DND-41 (cell line): ENCODE measurements at regions not wholly inside any gene's neighbourhood (a gene's known extent, or its start where the extent isn't known, plus 50 kb on each side); places are given as distances from the start of the nearest gene placed in this dataset.
"Not testable (repeated sequence)": the region's sequence is repeated elsewhere in the genome, so short reads cannot be mapped to it uniquely, and the experiment has no call there.

Source experiments
- ATAC-seq: fragments of 200-7000 bp; cut with Tn5 transposase; 3 replicates; pipeline ENCODE4 v1.9.1; 2021; ENCODE audit warnings: low read depth; ENCODE audit not compliant: insufficient read depth
- DNase-seq: peaks from one replicate; pipeline ENCODE4 v3.0.0-alpha.2; 2020
- H2AFZ ChIP-seq: 2 replicates; pipeline ENCODE4 v1.6.0; 2012; ENCODE audit warnings: low read depth, low read length
- H3K27ac ChIP-seq: 2 replicates; pipeline ENCODE4 v1.5.1; 2012; ENCODE audit warnings: low read length, inconsistent platforms
- H3K27me3 ChIP-seq: fragments of 200-600 bp; sonication (generic); 2 replicates; pipeline ENCODE4 v1.6.0; 2012; ENCODE audit warnings: low read length, mild to moderate bottlenecking, inconsistent platforms; ENCODE audit not compliant: insufficient read depth, poor library complexity
- H3K36me3 ChIP-seq: 2 replicates; pipeline ENCODE4 v1.5.1; 2012; ENCODE audit warnings: low read length, inconsistent platforms; ENCODE audit not compliant: insufficient read depth
- H3K4me1 ChIP-seq: 2 replicates; pipeline ENCODE4 v1.5.1; 2012; ENCODE audit warnings: mild to moderate bottlenecking, low read length; ENCODE audit not compliant: insufficient read depth
- H3K4me2 ChIP-seq: 2 replicates; pipeline ENCODE4 v1.6.0; 2012; ENCODE audit warnings: mild to moderate bottlenecking, moderate library complexity, low read length, inconsistent platforms; ENCODE audit not compliant: insufficient read depth
- H3K4me3 ChIP-seq, 2 experiments: fragments of 200-600 bp in 1 of 2; shearing (Covaris generic) in 1 of 2; 2 replicates each; pipeline ENCODE4 v1.5.1; 2012 to 2016; ENCODE audit warnings: inconsistent platforms in 2 of 2, low read length in 2 of 2, mild to moderate bottlenecking in 2 of 2, low read depth in 1 of 2, moderate library complexity in 1 of 2
- H3K79me2 ChIP-seq: 2 replicates; pipeline ENCODE4 v1.6.0; 2012; ENCODE audit warnings: low read length, inconsistent platforms; ENCODE audit not compliant: insufficient read depth
- H3K9ac ChIP-seq: 2 replicates; pipeline ENCODE4 v1.6.0; 2012; ENCODE audit warnings: low read depth, mild to moderate bottlenecking, inconsistent platforms, low read length, moderate library complexity
- H3K9me3 ChIP-seq: 2 replicates; pipeline ENCODE4 v1.5.1; 2012; ENCODE audit warnings: low read length, moderate library complexity, mild to moderate bottlenecking, inconsistent platforms; ENCODE audit not compliant: insufficient read depth, severe bottlenecking
- H4K20me1 ChIP-seq: 2 replicates; pipeline ENCODE4 v1.6.0; 2012; ENCODE audit warnings: low read length; ENCODE audit not compliant: insufficient read depth
- CTCF ChIP-seq: IDR thresholded peaks from 2 replicates; pipeline ENCODE4 v1.5.1; 2012; ENCODE audit warnings: borderline replicate concordance, low read length, moderate library complexity, mild to moderate bottlenecking; ENCODE audit not compliant: poor library complexity, severe bottlenecking; ENCODE audit errors: extremely low read depth
- EZH2 ChIP-seq: IDR thresholded peaks from 3 replicates; pipeline ENCODE4 v1.6.1; 2012; ENCODE audit warnings: borderline replicate concordance, low read depth, mild to moderate bottlenecking, moderate library complexity, low read length, inconsistent platforms; ENCODE audit not compliant: severe bottlenecking

GRCh38 chr4:30125868-30126267, 594.3 kb upstream of the PCDH7 start:
- no peak overlapping the region for H3K27ac ChIP-seq
- no peaks in the 10 kb centered on the region for H3K4me1 ChIP-seq
- H3K9ac ChIP-seq, result no peak overlapping the region
- no peaks in the 10 kb centered on the region for H3K79me2 ChIP-seq
- no peak overlapping the region for H3K4me3 ChIP-seq
- ATAC-seq (no peak), DNase-seq (no peak)
- no peaks in the 10 kb centered on the region for H3K36me3 ChIP-seq
- no peaks in the 10 kb centered on the region for H3K9me3 ChIP-seq
- H3K27me3 ChIP-seq, result no peaks in the 10 kb centered on the region
- TF ChIP-seq EZH2 (no peak), CTCF (no peak)
- no peak overlapping the region for H2AFZ ChIP-seq
- no peak overlapping the region for H3K4me2 ChIP-seq
- no peaks in the 10 kb centered on the region for H4K20me1 ChIP-seq

GRCh38 chr4:30126351-30126750, 593.8 kb upstream of the PCDH7 start:
- DNase-seq (no peak), ATAC-seq (no peak)
- TF ChIP-seq CTCF (no peak), EZH2 (no peak)
- Histone ChIP-seq H4K20me1 (no peaks in the 10 kb centered on the region), H3K4me2 (no peak overlapping the region), H3K36me3 (no peaks in the 10 kb centered on the region), H3K79me2 (no peaks in the 10 kb centered on the region), H3K4me1 (no peaks in the 10 kb centered on the region), H3K9me3 (no peaks in the 10 kb centered on the region), H3K9ac (no peak overlapping the region), H3K4me3 (no peak overlapping the region), H3K27ac (no peak overlapping the region), H2AFZ (no peak overlapping the region), H3K27me3 (no peaks in the 10 kb centered on the region)

- not testable (repeated sequence) for H3K79me2 ChIP-seq, H3K36me3 ChIP-seq, H3K27ac ChIP-seq, H2AFZ ChIP-seq, H4K20me1 ChIP-seq, DNase-seq, H3K4me2 ChIP-seq, H3K9me3 ChIP-seq, H3K4me1 ChIP-seq, ATAC-seq, H3K4me3 ChIP-seq, H3K9ac ChIP-seq, H3K27me3 ChIP-seq
Observed at GRCh38 chr4:30148828-30149227, 571.3 kb upstream of the PCDH7 start.

GRCh38 chr4:30149539-30149938, 570.6 kb upstream of the PCDH7 start:
- not testable (repeated sequence) for H3K27ac ChIP-seq, H3K4me1 ChIP-seq, H3K9ac ChIP-seq, H4K20me1 ChIP-seq, H3K4me3 ChIP-seq, H3K9me3 ChIP-seq, H3K27me3 ChIP-seq, H3K79me2 ChIP-seq, H3K36me3 ChIP-seq, ATAC-seq, DNase-seq, H3K4me2 ChIP-seq, H2AFZ ChIP-seq
